H1 (cell line): ENCODE measurements at regions not wholly inside any gene's neighbourhood (a gene's known extent, or its start where the extent isn't known, plus 50 kb on each side); places are given as distances from the start of the nearest gene placed in this dataset.

Experiments used
- CTCF ChIA-PET: fragments of 300-600 bp; sonication (Branson Sonifier 250); formaldehyde crosslinking; loops from one replicate; lab custom pipeline; 2021; ENCODE audit not compliant: partially characterized antibody; lab: Charles Lee
- POLR2A ChIA-PET: fragments of 300-600 bp; sonication (Branson Sonifier 250); formaldehyde crosslinking; loops from one replicate; lab custom pipeline; 2021; ENCODE audit warnings: inconsistent platforms; ENCODE audit not compliant: partially characterized antibody; lab: Charles Lee
- DNase-seq, 2 experiments: peaks; one replicate each; pipeline versions ENCODE4 v3.0.0 to v3.0.0-alpha.2; 2010 to 2022; ENCODE audit warnings: low spot score in 2 of 2, low read depth in 1 of 2, mixed read lengths in 1 of 2
- FAIRE-seq: peaks from 2 replicates; lab custom pipeline; 2011; peaks lifted over from hg19 to GRCh38; lab: Jason Lieb, UNC
- H2AFZ ChIP-seq: 2 replicates; pipeline ENCODE4 v1.8.1; 2012; ENCODE audit warnings: low read length, inconsistent platforms
- H2AK5ac ChIP-seq: 2 replicates; pipeline ENCODE4 v1.6.1; 2013; ENCODE audit warnings: low read depth, low read length
- H2BK120ac ChIP-seq: replicated peaks from 2 replicates; pipeline ENCODE3; 2013; ENCODE audit warnings: low read depth, low read length, inconsistent platforms
- H2BK12ac ChIP-seq: 2 replicates; pipeline ENCODE4 v1.6.1; 2013; ENCODE audit warnings: low read depth, low read length
- H2BK15ac ChIP-seq: 2 replicates; pipeline ENCODE4 v1.6.1; 2013; ENCODE audit warnings: low read length
- H2BK20ac ChIP-seq: 2 replicates; pipeline ENCODE4 v1.6.1; 2013; ENCODE audit warnings: low read length
- H2BK5ac ChIP-seq: 2 replicates; pipeline ENCODE4 v1.6.1; 2013; ENCODE audit warnings: low read depth, low read length
- H3K14ac ChIP-seq: 2 replicates; pipeline ENCODE4 v1.6.1; 2013; ENCODE audit warnings: inconsistent platforms; ENCODE audit not compliant: insufficient read length
- H3K18ac ChIP-seq: 2 replicates; pipeline ENCODE4 v1.6.1; 2013; ENCODE audit warnings: low read length; ENCODE audit errors: extremely low read depth
- H3K23ac ChIP-seq: 2 replicates; pipeline ENCODE4 v1.6.1; 2013; ENCODE audit warnings: inconsistent platforms; ENCODE audit not compliant: insufficient read length
- H3K23me2 ChIP-seq: 2 replicates; pipeline ENCODE4 v1.6.1; 2013; ENCODE audit warnings: low read depth, low read length
- H3K27ac ChIP-seq: 2 replicates; pipeline ENCODE4 v1.6.1; 2011; ENCODE audit warnings: low read depth, low read length, inconsistent platforms
- H3K27me3 ChIP-seq, 4 experiments: replicated peaks in 1 of 4; 1 replicate in 1 of 4; 2 replicates in 3 of 4; pipeline versions ENCODE4 v1.6.1 to v1.8.1; 2011 to 2013; ENCODE audit warnings: low read length in 3 of 4, mild to moderate bottlenecking in 3 of 4, inconsistent platforms in 2 of 4, mixed read lengths in 2 of 4, moderate library complexity in 1 of 4; ENCODE audit not compliant: control insufficient read depth in 3 of 4, insufficient read depth in 3 of 4; ENCODE audit errors: extremely low read depth in 1 of 4
- H3K36me3 ChIP-seq, 4 experiments: 2 replicates each; pipeline versions ENCODE4 v1.6.1 to v1.8.1; 2011 to 2013; ENCODE audit warnings: mild to moderate bottlenecking in 4 of 4, low read length in 3 of 4, moderate library complexity in 2 of 4, control low read depth in 1 of 4, inconsistent platforms in 1 of 4; ENCODE audit not compliant: insufficient read depth in 4 of 4, control insufficient read depth in 2 of 4
- H3K4ac ChIP-seq: replicated peaks from 2 replicates; pipeline ENCODE3; 2013; ENCODE audit warnings: low read length, low read depth, mixed read lengths, inconsistent platforms; ENCODE audit not compliant: insufficient read length
- H3K4me1 ChIP-seq, 4 experiments: replicated peaks in 1 of 4; 1 replicate in 1 of 4; 2 replicates in 3 of 4; pipeline versions ENCODE4 v1.6.1 to v1.8.1; 2011 to 2013; ENCODE audit warnings: low read length in 3 of 4, inconsistent platforms in 2 of 4, mixed read lengths in 1 of 4; ENCODE audit not compliant: insufficient read depth in 4 of 4, control insufficient read depth in 3 of 4
- H3K4me2 ChIP-seq, 2 experiments: 2 replicates each; pipeline versions ENCODE4 v1.6.1 to v1.8.1; 2011 to 2013; ENCODE audit warnings: low read depth in 2 of 2, low read length in 2 of 2, control low read depth in 1 of 2, inconsistent platforms in 1 of 2, mild to moderate bottlenecking in 1 of 2; ENCODE audit not compliant: insufficient read depth in 1 of 2
- H3K4me3 ChIP-seq, 4 experiments: fragments of 200-600, 300-600 bp in 1 of 4; sonication (generic), shearing (Covaris generic), sonication (Bioruptor Twin) in 1 of 4; 2 replicates each; pipeline versions ENCODE4 v1.5.1 to v1.8.1; 2011 to 2016; ENCODE audit warnings: low read length in 4 of 4, low read depth in 3 of 4, control low read depth in 2 of 4, inconsistent platforms in 2 of 4, mild to moderate bottlenecking in 2 of 4, mixed read lengths in 1 of 4, moderate library complexity in 1 of 4; ENCODE audit not compliant: insufficient read depth in 2 of 4; ENCODE audit errors: extremely low read depth in 1 of 4
- H3K56ac ChIP-seq: replicated peaks from 2 replicates; pipeline ENCODE3; 2013; ENCODE audit warnings: low read depth, mild to moderate bottlenecking, mixed read lengths, low read length, inconsistent platforms; ENCODE audit not compliant: insufficient read length
- H3K79me1 ChIP-seq: 2 replicates; pipeline ENCODE4 v1.6.1; 2013; ENCODE audit warnings: low read depth, low read length, control low read depth
- H3K79me2 ChIP-seq, 2 experiments: 2 replicates each; pipeline versions ENCODE4 v1.6.1 to v1.8.1; 2012 to 2013; ENCODE audit warnings: low read length in 2 of 2, mild to moderate bottlenecking in 2 of 2, inconsistent platforms in 1 of 2; ENCODE audit not compliant: insufficient read depth in 2 of 2, control insufficient read depth in 1 of 2
- H3K9ac ChIP-seq, 4 experiments: replicated peaks in 1 of 4; 1 replicate in 1 of 4; 2 replicates in 3 of 4; pipeline versions ENCODE4 v1.6.1 to v1.8.1; 2011 to 2013; ENCODE audit warnings: low read depth in 3 of 4, low read length in 3 of 4, control low read depth in 2 of 4, mild to moderate bottlenecking in 2 of 4, moderate library complexity in 2 of 4, inconsistent platforms in 1 of 4; ENCODE audit errors: extremely low read depth in 1 of 4
- H3K9me3 ChIP-seq, 2 experiments: 2 replicates each; pipeline versions ENCODE4 v1.6.1 to v1.8.1; 2012 to 2013; ENCODE audit warnings: mild to moderate bottlenecking in 2 of 2, moderate library complexity in 2 of 2, control low read depth in 1 of 2, inconsistent platforms in 1 of 2, low read depth in 1 of 2, low read length in 1 of 2, mixed read lengths in 1 of 2; ENCODE audit not compliant: insufficient read depth in 2 of 2
- H4K20me1 ChIP-seq, 2 experiments: replicated peaks in 1 of 2; 2 replicates each; pipeline versions ENCODE3 to v1.8.1; 2011 to 2013; ENCODE audit warnings: inconsistent platforms in 2 of 2, low read length in 2 of 2, mild to moderate bottlenecking in 1 of 2; ENCODE audit not compliant: insufficient read depth in 2 of 2, control insufficient read depth in 1 of 2
- H4K5ac ChIP-seq: 2 replicates; pipeline ENCODE4 v1.6.1; 2013; ENCODE audit warnings: low read length, low read depth, mixed read lengths, inconsistent platforms; ENCODE audit not compliant: insufficient read length
- H4K8ac ChIP-seq: 2 replicates; pipeline ENCODE4 v1.8.0; 2013; ENCODE audit warnings: mild to moderate bottlenecking, moderate library complexity, low read length, inconsistent platforms; ENCODE audit not compliant: insufficient read depth; ENCODE audit errors: extremely low read depth
- H4K91ac ChIP-seq: replicated peaks from 2 replicates; pipeline ENCODE3; 2013; ENCODE audit warnings: low read length, mixed read lengths, inconsistent platforms; ENCODE audit not compliant: insufficient read length
- SP4 ChIP-seq: IDR thresholded peaks from 2 replicates; pipeline ENCODE4 v1.6.1; 2012; ENCODE audit warnings: low read length, inconsistent platforms
- WGBS, 2 experiments: shearing (Covaris generic) in 1 of 2; methylation state at CpG; one replicate each; pipeline versions ENCODE4 v1.1.6 to v1.1.7; 2013 to 2015; ENCODE audit warnings: low lambda C conversion rate in 2 of 2, mixed read lengths in 2 of 2, inconsistent platforms in 1 of 2, low coverage in 1 of 2, missing lambda C conversion rate in 1 of 2; ENCODE audit not compliant: insufficient replicate concordance in 2 of 2, insufficient coverage in 1 of 2, insufficient read length in 1 of 2; ENCODE audit errors: extremely low coverage in 1 of 2, missing lambda C conversion rate in 1 of 2; 5-methylcytosine and 5-hydroxymethylcytosine counted together

- Histone ChIP-seq H2BK5ac (no peak overlapping the region), H3K27ac (no peak overlapping the region), H3K4ac (no peak overlapping the region), H4K91ac (no peak overlapping the region), H3K18ac (no peak overlapping the region), H3K27me3 (no peaks in the 10 kb centered on the region), H3K4me3 (no peak overlapping the region), H3K4me2 (no peak overlapping the region), H3K56ac (no peak overlapping the region), H3K23ac (no peak overlapping the region), H2AK5ac (no peak overlapping the region), H3K36me3 (no peaks in the 10 kb centered on the region), H3K4me1 (no peaks in the 10 kb centered on the region; a peak in 1 of 7 replicates), H3K79me2 (no peaks in the 10 kb centered on the region), H3K9me3 (no peaks in the 10 kb centered on the region), H2BK12ac (no peak overlapping the region), H3K14ac (no peak overlapping the region), H2BK20ac (no peak overlapping the region), H3K79me1 (no peaks in the 10 kb centered on the region), H4K5ac (no peak overlapping the region), H4K8ac (no peak overlapping the region), H2BK15ac (no peak overlapping the region), H4K20me1 (no peaks in the 10 kb centered on the region), H3K9ac (no peak overlapping the region), H2AFZ (no peak overlapping the region), H3K23me2 (no peaks in the 10 kb centered on the region), H2BK120ac (no peak overlapping the region)
- TF ChIP-seq SP4 = no peak
- DNase-seq = no peak
- WGBS, 2 experiments = 96% methylated on average over 2 of the region's 2 CpGs; no CpG with 5 or more reads in 1 of the 2 experiments
- FAIRE-seq = no peak
- ChIA-PET POLR2A (interaction anchor here (0.6 kb wide), 1 partner anchor 148 kb away, joined by 3 read pairs; no protein-coding TSS in a partner anchor), CTCF (interaction anchor here (1.2 kb wide), 1 partner anchor 42 kb away, joined by 3 read pairs; no protein-coding TSS in a partner anchor)
Observed at GRCh38 chr7:10592604-10593003, 381.1 kb upstream of the PHF14 start.
